GM23338 (cell line): ENCODE measurements at regions not wholly inside any gene's neighbourhood (a gene's known extent, or its start where the extent isn't known, plus 50 kb on each side); places are given as distances from the start of the nearest gene placed in this dataset.

Source experiments
- ATAC-seq: fragments of 200-7000 bp; cut with Tn5 transposase; 3 replicates; pipeline ENCODE4 v1.9.1; 2020
- DNase-seq: peaks from one replicate; pipeline ENCODE4 v3.0.0-alpha.2; 2015; ENCODE audit warnings: low spot score
- H2AFZ ChIP-seq: fragments of 200-600 bp; sonication (generic); 2 replicates; pipeline ENCODE4 v1.8.0; 2016; ENCODE audit warnings: antibody characterized with exemption, mild to moderate bottlenecking, moderate library complexity
- H3F3A ChIP-seq: fragments of 200-600 bp; sonication (generic); replicated peaks from 2 replicates; pipeline ENCODE4 v1.8.0; 2017; ENCODE audit warnings: antibody characterized with exemption, mixed run types, low read depth
- H3K27ac ChIP-seq: fragments of 200-600 bp; sonication (generic); 2 replicates; pipeline ENCODE4 v1.6.1; 2016; ENCODE audit warnings: low read depth
- H3K27me3 ChIP-seq: fragments of 200-600 bp; sonication (generic); 2 replicates; pipeline ENCODE4 v1.8.0; 2016; ENCODE audit warnings: mild to moderate bottlenecking, mixed run types, moderate library complexity; ENCODE audit not compliant: insufficient read depth
- H3K36me3 ChIP-seq: fragments of 200-600 bp; sonication (generic); 2 replicates; pipeline ENCODE4 v1.8.0; 2016; ENCODE audit warnings: mild to moderate bottlenecking; ENCODE audit not compliant: insufficient read depth
- H3K4me1 ChIP-seq: fragments of 200-600 bp; sonication (generic); 2 replicates; pipeline ENCODE4 v1.8.0; 2016; ENCODE audit warnings: mild to moderate bottlenecking, moderate library complexity; ENCODE audit not compliant: insufficient read depth
- H3K4me2 ChIP-seq: fragments of 200-600 bp; sonication (generic); 2 replicates; pipeline ENCODE4 v1.7.1; 2017; ENCODE audit warnings: mixed run types
- H3K4me3 ChIP-seq: fragments of 200-600 bp; sonication (generic); 2 replicates; pipeline ENCODE4 v1.6.1; 2016; ENCODE audit warnings: mixed run types
- H3K79me2 ChIP-seq: fragments of 200-600 bp; sonication (generic); replicated peaks from 2 replicates; pipeline ENCODE4 v1.8.0; 2017; ENCODE audit warnings: mild to moderate bottlenecking; ENCODE audit not compliant: insufficient read depth
- H3K9me2 ChIP-seq: fragments of 200-600 bp; sonication (generic); 2 replicates; pipeline ENCODE4 v1.8.0; 2017; ENCODE audit not compliant: insufficient read depth
- H4K20me1 ChIP-seq: fragments of 200-600 bp; sonication (generic); replicated peaks from 2 replicates; pipeline ENCODE4 v1.8.0; 2017; ENCODE audit warnings: mild to moderate bottlenecking; ENCODE audit not compliant: insufficient read depth
- H3K27ac Mint-ChIP-seq: 2 replicates; pipeline ENCODE4 v1.8.0; 2020; ENCODE audit warnings: inconsistent platforms, mild to moderate bottlenecking, moderate library complexity, mixed read lengths
- H3K27me3 Mint-ChIP-seq: 3 replicates; pipeline ENCODE4 v1.8.0; 2022; ENCODE audit warnings: low read depth, mild to moderate bottlenecking, moderate library complexity, mixed read lengths, inconsistent platforms; ENCODE audit not compliant: insufficient read depth, poor library complexity
- H3K36me3 Mint-ChIP-seq: 3 replicates; pipeline ENCODE4 v1.8.0; 2021; ENCODE audit warnings: low read depth, mild to moderate bottlenecking, inconsistent platforms, moderate library complexity, mixed read lengths
- H3K4me1 Mint-ChIP-seq: 3 replicates; pipeline ENCODE4 v1.8.0; 2020; ENCODE audit warnings: mild to moderate bottlenecking, inconsistent platforms, mixed read lengths
- H3K4me3 Mint-ChIP-seq: 3 replicates; pipeline ENCODE4 v1.8.0; 2021; ENCODE audit warnings: moderate library complexity, mild to moderate bottlenecking, inconsistent platforms, mixed read lengths
- H3K9me3 Mint-ChIP-seq: 3 replicates; pipeline ENCODE4 v1.8.0; 2020; ENCODE audit warnings: moderate library complexity, mild to moderate bottlenecking, inconsistent platforms, mixed read lengths
- CREB1 ChIP-seq: fragments of 250-450 bp; sonication (Bioruptor Pico); IDR thresholded peaks from 2 replicates; pipeline ENCODE4 v1.5.0; 2020; ENCODE audit warnings: low read depth, mild to moderate bottlenecking, moderate library complexity
- EZH2 ChIP-seq: fragments of 200-600 bp; sonication (generic); IDR thresholded peaks from one replicate; pipeline ENCODE4 v1.8.0; 2017; ENCODE audit warnings: antibody characterized with exemption, mild to moderate bottlenecking, low read depth; ENCODE audit not compliant: unreplicated experiment
- EZH2phosphoT487 ChIP-seq: fragments of 200-600 bp; sonication (generic); IDR thresholded peaks from one replicate; pipeline ENCODE4 v1.8.1; 2018; ENCODE audit warnings: antibody characterized with exemption; ENCODE audit not compliant: unreplicated experiment
- JUNB ChIP-seq: IDR thresholded peaks from one replicate; pipeline ENCODE4 v1.6.1; 2016; ENCODE audit warnings: antibody characterized with exemption; ENCODE audit not compliant: unreplicated experiment
- NANOG ChIP-seq: IDR thresholded peaks from 2 replicates; pipeline ENCODE4 v1.6.1; 2016; ENCODE audit warnings: antibody characterized with exemption, borderline replicate concordance
- POLR2AphosphoS5 ChIP-seq: IDR thresholded peaks from 2 replicates; pipeline ENCODE4 v1.6.1; 2016; ENCODE audit warnings: antibody characterized with exemption, low read depth
- STAT1 ChIP-seq: IDR thresholded peaks from one replicate; pipeline ENCODE4 v1.6.1; 2016; ENCODE audit warnings: antibody characterized with exemption; ENCODE audit not compliant: unreplicated experiment
- ZNF114 ChIP-seq: fragments of 250-450 bp; sonication (Bioruptor Pico); IDR thresholded peaks from 2 replicates; pipeline ENCODE4 v1.5.0; 2020; ENCODE audit warnings: mild to moderate bottlenecking, moderate library complexity
- ZNF331 ChIP-seq: fragments of 250-450 bp; sonication (Bioruptor Pico); IDR thresholded peaks from 2 replicates; pipeline ENCODE4 v1.5.0; 2020; ENCODE audit warnings: low read depth, mild to moderate bottlenecking, moderate library complexity
- TF ChIP-seq, protein P1 (sequence below): IDR thresholded peaks from 2 replicates; pipeline ENCODE4 v1.6.1; 2016; ENCODE audit warnings: antibody characterized with exemption
- TF ChIP-seq, protein P2 (sequence below), 2 experiments: fragments of 200-600 bp in 1 of 2; sonication (generic) in 1 of 2; conservative IDR thresholded peaks; 2 replicates each; pipeline versions ENCODE4 v1.5.1 to v1.6.1; 2016 to 2017; ENCODE audit warnings: antibody characterized with exemption in 2 of 2, low read depth in 2 of 2, mild to moderate bottlenecking in 2 of 2, moderate library complexity in 1 of 2
- TF ChIP-seq, protein P3 (sequence below): IDR thresholded peaks from one replicate; pipeline ENCODE4 v1.6.1; 2018; ENCODE audit warnings: antibody characterized with exemption; ENCODE audit not compliant: unreplicated experiment
- TF ChIP-seq, protein P4 (sequence below): fragments of 250-450 bp; sonication (Bioruptor Pico); IDR thresholded peaks from 2 replicates; pipeline ENCODE4 v1.5.0; 2020; ENCODE audit warnings: mild to moderate bottlenecking, moderate library complexity

DNA sequence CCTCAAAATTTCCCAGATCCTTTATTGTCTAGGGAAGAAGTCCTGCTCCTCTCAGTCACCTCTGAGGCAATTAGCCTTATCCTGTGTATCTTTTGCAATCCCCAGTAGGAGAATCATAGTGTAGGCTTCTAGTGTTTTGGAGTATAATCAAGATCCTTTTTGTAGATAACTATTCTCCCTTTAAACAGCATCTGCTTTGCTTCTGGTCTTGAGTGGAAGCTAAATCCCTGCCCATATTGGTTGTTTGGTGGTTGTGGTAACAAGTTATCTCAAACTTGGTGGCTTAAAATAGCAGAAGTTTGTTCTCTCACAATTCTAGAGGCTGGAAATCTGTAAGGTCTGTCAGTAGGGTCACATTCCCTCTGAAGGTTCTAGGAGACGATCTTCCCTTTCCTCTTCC is 217.5 kb upstream of the RASGRP1 start:
- Histone ChIP-seq H3K9me2 (peaks cover 14% of the 10 kb centered on the region), H3K4me1 (no peaks in the 10 kb centered on the region), H3K36me3 (no peaks in the 10 kb centered on the region; the same call in 1 of the 2 replicates), H3F3A (no peaks in the 10 kb centered on the region), H3K4me2 (no peak overlapping the region), H3K27me3 (no peaks in the 10 kb centered on the region), H4K20me1 (no peaks in the 10 kb centered on the region), H3K79me2 (no peaks in the 10 kb centered on the region), H3K27ac (no peak overlapping the region), H3K4me3 (no peak overlapping the region), H2AFZ (no peak overlapping the region)
- DNase-seq (no peak), ATAC-seq (no peak)
- Mint-ChIP-seq H3K36me3 (peaks cover 8% of the 10 kb centered on the region; the same call in 2 of the 3 replicates), H3K27ac (no peak overlapping the region), H3K27me3 (no peaks in the 10 kb centered on the region), H3K4me3 (no peak overlapping the region), H3K4me1 (no peaks in the 10 kb centered on the region), H3K9me3 (peaks cover 13% of the 10 kb centered on the region)
- TF ChIP-seq POLR2AphosphoS5 (no peak), ZNF114 (no peak), STAT1 (no peak), JUNB (no peak), EZH2phosphoT487 (no peak), ZNF331 (CRISPR knock-in tag) (no peak), EZH2 (no peak), NANOG (no peak), CREB1 (CRISPR knock-in tag) (no peak)
- TF ChIP-seq, protein P1, sequence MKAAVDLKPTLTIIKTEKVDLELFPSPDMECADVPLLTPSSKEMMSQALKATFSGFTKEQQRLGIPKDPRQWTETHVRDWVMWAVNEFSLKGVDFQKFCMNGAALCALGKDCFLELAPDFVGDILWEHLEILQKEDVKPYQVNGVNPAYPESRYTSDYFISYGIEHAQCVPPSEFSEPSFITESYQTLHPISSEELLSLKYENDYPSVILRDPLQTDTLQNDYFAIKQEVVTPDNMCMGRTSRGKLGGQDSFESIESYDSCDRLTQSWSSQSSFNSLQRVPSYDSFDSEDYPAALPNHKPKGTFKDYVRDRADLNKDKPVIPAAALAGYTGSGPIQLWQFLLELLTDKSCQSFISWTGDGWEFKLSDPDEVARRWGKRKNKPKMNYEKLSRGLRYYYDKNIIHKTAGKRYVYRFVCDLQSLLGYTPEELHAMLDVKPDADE = no peak
- TF ChIP-seq, protein P2, sequence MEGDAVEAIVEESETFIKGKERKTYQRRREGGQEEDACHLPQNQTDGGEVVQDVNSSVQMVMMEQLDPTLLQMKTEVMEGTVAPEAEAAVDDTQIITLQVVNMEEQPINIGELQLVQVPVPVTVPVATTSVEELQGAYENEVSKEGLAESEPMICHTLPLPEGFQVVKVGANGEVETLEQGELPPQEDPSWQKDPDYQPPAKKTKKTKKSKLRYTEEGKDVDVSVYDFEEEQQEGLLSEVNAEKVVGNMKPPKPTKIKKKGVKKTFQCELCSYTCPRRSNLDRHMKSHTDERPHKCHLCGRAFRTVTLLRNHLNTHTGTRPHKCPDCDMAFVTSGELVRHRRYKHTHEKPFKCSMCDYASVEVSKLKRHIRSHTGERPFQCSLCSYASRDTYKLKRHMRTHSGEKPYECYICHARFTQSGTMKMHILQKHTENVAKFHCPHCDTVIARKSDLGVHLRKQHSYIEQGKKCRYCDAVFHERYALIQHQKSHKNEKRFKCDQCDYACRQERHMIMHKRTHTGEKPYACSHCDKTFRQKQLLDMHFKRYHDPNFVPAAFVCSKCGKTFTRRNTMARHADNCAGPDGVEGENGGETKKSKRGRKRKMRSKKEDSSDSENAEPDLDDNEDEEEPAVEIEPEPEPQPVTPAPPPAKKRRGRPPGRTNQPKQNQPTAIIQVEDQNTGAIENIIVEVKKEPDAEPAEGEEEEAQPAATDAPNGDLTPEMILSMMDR (conservative IDR thresholded peaks at IDR 0.05; ENCODE audit: low read depth in 2 of 2) = no peak
- TF ChIP-seq, protein P3, sequence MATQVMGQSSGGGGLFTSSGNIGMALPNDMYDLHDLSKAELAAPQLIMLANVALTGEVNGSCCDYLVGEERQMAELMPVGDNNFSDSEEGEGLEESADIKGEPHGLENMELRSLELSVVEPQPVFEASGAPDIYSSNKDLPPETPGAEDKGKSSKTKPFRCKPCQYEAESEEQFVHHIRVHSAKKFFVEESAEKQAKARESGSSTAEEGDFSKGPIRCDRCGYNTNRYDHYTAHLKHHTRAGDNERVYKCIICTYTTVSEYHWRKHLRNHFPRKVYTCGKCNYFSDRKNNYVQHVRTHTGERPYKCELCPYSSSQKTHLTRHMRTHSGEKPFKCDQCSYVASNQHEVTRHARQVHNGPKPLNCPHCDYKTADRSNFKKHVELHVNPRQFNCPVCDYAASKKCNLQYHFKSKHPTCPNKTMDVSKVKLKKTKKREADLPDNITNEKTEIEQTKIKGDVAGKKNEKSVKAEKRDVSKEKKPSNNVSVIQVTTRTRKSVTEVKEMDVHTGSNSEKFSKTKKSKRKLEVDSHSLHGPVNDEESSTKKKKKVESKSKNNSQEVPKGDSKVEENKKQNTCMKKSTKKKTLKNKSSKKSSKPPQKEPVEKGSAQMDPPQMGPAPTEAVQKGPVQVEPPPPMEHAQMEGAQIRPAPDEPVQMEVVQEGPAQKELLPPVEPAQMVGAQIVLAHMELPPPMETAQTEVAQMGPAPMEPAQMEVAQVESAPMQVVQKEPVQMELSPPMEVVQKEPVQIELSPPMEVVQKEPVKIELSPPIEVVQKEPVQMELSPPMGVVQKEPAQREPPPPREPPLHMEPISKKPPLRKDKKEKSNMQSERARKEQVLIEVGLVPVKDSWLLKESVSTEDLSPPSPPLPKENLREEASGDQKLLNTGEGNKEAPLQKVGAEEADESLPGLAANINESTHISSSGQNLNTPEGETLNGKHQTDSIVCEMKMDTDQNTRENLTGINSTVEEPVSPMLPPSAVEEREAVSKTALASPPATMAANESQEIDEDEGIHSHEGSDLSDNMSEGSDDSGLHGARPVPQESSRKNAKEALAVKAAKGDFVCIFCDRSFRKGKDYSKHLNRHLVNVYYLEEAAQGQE = no peak
- TF ChIP-seq, protein P4, sequence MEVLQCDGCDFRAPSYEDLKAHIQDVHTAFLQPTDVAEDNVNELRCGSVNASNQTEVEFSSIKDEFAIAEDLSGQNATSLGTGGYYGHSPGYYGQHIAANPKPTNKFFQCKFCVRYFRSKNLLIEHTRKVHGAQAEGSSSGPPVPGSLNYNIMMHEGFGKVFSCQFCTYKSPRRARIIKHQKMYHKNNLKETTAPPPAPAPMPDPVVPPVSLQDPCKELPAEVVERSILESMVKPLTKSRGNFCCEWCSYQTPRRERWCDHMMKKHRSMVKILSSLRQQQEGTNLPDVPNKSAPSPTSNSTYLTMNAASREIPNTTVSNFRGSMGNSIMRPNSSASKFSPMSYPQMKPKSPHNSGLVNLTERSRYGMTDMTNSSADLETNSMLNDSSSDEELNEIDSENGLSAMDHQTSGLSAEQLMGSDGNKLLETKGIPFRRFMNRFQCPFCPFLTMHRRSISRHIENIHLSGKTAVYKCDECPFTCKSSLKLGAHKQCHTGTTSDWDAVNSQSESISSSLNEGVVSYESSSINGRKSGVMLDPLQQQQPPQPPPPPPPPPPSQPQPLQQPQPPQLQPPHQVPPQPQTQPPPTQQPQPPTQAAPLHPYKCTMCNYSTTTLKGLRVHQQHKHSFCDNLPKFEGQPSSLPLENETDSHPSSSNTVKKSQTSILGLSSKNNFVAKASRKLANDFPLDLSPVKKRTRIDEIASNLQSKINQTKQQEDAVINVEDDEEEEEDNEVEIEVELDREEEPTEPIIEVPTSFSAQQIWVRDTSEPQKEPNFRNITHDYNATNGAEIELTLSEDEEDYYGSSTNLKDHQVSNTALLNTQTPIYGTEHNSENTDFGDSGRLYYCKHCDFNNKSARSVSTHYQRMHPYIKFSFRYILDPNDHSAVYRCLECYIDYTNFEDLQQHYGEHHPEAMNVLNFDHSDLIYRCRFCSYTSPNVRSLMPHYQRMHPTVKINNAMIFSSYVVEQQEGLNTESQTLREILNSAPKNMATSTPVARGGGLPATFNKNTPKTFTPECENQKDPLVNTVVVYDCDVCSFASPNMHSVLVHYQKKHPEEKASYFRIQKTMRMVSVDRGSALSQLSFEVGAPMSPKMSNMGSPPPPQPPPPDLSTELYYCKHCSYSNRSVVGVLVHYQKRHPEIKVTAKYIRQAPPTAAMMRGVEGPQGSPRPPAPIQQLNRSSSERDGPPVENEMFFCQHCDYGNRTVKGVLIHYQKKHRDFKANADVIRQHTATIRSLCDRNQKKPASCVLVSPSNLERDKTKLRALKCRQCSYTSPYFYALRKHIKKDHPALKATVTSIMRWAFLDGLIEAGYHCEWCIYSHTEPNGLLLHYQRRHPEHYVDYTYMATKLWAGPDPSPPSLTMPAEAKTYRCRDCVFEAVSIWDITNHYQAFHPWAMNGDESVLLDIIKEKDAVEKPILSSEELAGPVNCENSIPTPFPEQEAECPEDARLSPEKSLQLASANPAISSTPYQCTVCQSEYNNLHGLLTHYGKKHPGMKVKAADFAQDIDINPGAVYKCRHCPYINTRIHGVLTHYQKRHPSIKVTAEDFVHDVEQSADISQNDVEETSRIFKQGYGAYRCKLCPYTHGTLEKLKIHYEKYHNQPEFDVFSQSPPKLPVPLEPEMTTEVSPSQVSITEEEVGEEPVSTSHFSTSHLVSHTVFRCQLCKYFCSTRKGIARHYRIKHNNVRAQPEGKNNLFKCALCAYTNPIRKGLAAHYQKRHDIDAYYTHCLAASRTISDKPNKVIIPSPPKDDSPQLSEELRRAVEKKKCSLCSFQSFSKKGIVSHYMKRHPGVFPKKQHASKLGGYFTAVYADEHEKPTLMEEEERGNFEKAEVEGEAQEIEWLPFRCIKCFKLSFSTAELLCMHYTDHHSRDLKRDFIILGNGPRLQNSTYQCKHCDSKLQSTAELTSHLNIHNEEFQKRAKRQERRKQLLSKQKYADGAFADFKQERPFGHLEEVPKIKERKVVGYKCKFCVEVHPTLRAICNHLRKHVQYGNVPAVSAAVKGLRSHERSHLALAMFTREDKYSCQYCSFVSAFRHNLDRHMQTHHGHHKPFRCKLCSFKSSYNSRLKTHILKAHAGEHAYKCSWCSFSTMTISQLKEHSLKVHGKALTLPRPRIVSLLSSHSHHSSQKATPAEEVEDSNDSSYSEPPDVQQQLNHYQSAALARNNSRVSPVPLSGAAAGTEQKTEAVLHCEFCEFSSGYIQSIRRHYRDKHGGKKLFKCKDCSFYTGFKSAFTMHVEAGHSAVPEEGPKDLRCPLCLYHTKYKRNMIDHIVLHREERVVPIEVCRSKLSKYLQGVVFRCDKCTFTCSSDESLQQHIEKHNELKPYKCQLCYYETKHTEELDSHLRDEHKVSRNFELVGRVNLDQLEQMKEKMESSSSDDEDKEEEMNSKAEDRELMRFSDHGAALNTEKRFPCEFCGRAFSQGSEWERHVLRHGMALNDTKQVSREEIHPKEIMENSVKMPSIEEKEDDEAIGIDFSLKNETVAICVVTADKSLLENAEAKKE (CRISPR knock-in tag) = no peak
